ENCODE measurements at regions not wholly inside any gene's neighbourhood (a gene's known extent, or its start where the extent isn't known, plus 50 kb on each side); places are given as distances from the start of the nearest gene placed in this dataset.

DNA sequence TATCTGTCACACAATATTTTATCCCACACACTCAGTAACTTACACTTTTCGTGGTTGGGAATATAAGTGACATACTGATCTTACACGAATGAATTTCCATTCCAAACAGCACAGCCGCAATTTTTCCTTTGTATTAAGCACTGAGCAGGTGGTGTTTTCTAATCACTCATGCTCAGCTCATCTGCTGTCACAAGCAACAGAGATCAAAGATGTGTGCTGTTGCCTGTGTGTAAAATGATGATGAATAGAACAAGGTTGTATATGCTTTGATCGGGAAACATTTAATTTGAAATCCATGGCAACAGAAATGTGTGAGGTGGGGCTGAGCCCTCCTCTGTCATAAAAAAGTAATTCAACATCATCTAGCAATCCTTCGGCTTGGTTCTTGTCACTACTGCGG, 927.7 kb upstream of the MBL2 start:
- TF ChIP-seq, protein P1, sequence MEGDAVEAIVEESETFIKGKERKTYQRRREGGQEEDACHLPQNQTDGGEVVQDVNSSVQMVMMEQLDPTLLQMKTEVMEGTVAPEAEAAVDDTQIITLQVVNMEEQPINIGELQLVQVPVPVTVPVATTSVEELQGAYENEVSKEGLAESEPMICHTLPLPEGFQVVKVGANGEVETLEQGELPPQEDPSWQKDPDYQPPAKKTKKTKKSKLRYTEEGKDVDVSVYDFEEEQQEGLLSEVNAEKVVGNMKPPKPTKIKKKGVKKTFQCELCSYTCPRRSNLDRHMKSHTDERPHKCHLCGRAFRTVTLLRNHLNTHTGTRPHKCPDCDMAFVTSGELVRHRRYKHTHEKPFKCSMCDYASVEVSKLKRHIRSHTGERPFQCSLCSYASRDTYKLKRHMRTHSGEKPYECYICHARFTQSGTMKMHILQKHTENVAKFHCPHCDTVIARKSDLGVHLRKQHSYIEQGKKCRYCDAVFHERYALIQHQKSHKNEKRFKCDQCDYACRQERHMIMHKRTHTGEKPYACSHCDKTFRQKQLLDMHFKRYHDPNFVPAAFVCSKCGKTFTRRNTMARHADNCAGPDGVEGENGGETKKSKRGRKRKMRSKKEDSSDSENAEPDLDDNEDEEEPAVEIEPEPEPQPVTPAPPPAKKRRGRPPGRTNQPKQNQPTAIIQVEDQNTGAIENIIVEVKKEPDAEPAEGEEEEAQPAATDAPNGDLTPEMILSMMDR (IDR thresholded peaks at IDR 0.05 in 2 of 3, conservative IDR thresholded peaks at IDR 0.05 in 1 of 3; ENCODE audit: borderline replicate concordance in 1 of 3, insufficient read depth in 1 of 3, low read depth in 2 of 3, low read length in 2 of 3) = no peak
- TF ChIP-seq RAD21 (IDR thresholded peaks at IDR 0.05; ENCODE audit: low read depth) (no peak), ZBTB33 (IDR thresholded peaks at IDR 0.05; ENCODE audit: extremely low read depth, insufficient replicate concordance, low read length) (no peak), POLR2A (IDR thresholded peaks at IDR 0.05; ENCODE audit: borderline replicate concordance, extremely low read depth, insufficient read depth, insufficient read length) (no peak), JUND (IDR thresholded peaks at IDR 0.05) (no peak), POLR2AphosphoS5 (IDR thresholded peaks at IDR 0.05; ENCODE audit: low read depth, low read length) (no peak), EZH2 (IDR thresholded peaks at IDR 0.05) (no peak), SIN3A (IDR thresholded peaks at IDR 0.05; ENCODE audit: low read depth) (no peak), ZNF274 (IDR thresholded peaks at IDR 0.05; ENCODE audit: low read depth, low read length) (no peak), CBX3 (IDR thresholded peaks at IDR 0.05; ENCODE audit: low read depth) (no peak), EZH2phosphoT487 (IDR thresholded peaks at IDR 0.05; ENCODE audit: borderline replicate concordance) (no peak)
- TF ChIP-seq, protein P2, sequence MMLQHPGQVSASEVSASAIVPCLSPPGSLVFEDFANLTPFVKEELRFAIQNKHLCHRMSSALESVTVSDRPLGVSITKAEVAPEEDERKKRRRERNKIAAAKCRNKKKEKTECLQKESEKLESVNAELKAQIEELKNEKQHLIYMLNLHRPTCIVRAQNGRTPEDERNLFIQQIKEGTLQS (IDR thresholded peaks at IDR 0.05) = no peak
- TF ChIP-seq, protein P3, sequence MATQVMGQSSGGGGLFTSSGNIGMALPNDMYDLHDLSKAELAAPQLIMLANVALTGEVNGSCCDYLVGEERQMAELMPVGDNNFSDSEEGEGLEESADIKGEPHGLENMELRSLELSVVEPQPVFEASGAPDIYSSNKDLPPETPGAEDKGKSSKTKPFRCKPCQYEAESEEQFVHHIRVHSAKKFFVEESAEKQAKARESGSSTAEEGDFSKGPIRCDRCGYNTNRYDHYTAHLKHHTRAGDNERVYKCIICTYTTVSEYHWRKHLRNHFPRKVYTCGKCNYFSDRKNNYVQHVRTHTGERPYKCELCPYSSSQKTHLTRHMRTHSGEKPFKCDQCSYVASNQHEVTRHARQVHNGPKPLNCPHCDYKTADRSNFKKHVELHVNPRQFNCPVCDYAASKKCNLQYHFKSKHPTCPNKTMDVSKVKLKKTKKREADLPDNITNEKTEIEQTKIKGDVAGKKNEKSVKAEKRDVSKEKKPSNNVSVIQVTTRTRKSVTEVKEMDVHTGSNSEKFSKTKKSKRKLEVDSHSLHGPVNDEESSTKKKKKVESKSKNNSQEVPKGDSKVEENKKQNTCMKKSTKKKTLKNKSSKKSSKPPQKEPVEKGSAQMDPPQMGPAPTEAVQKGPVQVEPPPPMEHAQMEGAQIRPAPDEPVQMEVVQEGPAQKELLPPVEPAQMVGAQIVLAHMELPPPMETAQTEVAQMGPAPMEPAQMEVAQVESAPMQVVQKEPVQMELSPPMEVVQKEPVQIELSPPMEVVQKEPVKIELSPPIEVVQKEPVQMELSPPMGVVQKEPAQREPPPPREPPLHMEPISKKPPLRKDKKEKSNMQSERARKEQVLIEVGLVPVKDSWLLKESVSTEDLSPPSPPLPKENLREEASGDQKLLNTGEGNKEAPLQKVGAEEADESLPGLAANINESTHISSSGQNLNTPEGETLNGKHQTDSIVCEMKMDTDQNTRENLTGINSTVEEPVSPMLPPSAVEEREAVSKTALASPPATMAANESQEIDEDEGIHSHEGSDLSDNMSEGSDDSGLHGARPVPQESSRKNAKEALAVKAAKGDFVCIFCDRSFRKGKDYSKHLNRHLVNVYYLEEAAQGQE (IDR thresholded peaks at IDR 0.05; ENCODE audit: low read depth) = no peak
- TF ChIP-seq, protein P4, sequence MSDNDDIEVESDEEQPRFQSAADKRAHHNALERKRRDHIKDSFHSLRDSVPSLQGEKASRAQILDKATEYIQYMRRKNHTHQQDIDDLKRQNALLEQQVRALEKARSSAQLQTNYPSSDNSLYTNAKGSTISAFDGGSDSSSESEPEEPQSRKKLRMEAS (IDR thresholded peaks at IDR 0.05) = no peak
